ENCODE measurements at regions not wholly inside any gene's neighbourhood (a gene's known extent, or its start where the extent isn't known, plus 50 kb on each side); places are given as distances from the start of the nearest gene placed in this dataset.

DNA sequence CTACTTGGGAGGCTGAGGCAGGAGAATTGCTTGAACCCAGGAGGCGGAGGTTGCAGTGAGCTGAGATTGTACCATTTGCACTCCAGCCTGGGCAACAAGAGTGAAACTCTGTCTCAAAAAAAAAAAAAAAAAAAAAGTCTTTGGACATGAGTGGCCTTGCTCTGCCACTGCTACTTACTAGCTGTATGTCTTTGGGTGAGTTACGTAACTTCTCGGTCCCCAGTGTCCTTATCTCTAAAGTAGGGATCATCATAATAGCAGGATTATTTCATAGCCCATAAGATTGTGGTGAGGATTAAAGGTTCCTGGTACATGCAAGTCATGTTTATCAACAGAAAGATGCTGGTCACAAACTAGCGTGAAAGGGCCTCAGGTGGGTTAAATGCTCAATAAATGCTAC lies 53.9 kb upstream of the HEPHL1 start:
- DNase-seq: no peak

DNA sequence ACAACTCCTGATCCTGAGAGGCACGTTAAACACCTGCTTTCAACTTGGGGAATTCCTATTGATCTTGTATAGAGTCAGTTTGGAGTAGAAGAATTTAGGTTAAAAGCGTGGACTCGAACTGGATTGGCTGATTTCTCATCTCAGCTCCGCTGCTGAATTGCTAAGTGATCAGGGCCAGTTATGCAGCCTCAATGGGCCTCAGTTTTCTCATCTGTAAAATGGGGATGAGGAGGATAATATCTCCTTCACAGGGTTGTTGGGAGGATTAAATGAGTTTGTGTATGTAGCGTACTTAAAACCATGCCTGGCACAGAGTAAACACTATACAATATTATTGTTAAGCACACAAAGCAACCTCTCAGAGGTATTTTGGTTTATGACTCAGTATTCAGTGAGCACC lies 53.2 kb upstream of the HEPHL1 start:
- DNase-seq: no peak

DNA sequence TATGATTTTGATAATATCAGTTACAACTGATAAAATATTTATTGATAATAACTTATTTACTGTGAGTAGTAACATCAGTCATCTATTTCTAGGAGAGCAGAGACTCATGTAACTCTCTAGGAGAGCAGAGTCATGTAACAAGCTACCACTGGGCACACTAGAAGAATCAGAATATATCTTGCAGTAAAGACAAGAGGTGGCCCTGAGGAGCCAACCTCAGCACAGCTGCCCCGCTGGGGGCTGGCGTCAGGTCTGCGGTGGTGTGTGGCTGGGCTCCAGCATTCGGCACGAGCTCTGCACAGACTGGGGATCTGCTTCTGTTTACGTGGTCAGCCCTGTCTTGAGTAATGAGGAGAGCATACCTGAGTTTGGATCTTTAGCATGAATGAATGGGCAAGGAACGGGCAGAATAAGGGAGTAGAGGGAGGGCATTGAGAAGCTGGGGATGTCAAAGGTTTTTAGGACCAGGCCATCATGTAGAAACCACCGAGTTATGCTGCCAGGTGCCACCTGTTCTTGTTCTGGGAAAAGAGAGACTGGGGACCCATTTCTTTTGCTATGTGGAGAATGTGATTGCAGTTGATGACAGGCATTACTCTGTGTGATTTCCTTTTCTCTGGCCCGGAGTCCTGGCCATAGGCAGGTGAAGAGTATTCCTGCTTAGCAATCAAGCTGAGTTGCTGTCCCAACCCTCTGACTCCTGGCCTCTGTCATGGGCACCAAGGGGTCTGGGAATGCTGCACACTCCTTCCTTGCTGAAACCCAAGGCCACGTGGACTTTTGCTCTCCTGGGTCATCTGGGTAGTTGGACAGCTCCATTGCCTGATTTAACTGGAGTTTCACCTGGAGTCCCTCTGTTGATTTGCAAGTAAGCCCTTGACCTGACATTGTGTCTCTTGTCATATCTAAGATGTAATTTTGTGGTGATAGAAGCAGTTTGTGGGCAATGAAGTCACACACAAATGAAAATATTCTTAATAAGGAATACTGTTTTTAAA lies 50.9 kb upstream of the HEPHL1 start:
- DNase-seq: no peak
